GM20000 (cell line): ENCODE measurements at regions not wholly inside any gene's neighbourhood (a gene's known extent, or its start where the extent isn't known, plus 50 kb on each side); places are given as distances from the start of the nearest gene placed in this dataset.

Experiments
- DNase-seq: peaks from one replicate; pipeline ENCODE4 v3.0.0; 2012; ENCODE audit warnings: low spot score
- CTCF ChIP-seq: IDR thresholded peaks from 2 replicates; pipeline ENCODE4 v1.5.1; 2012; ENCODE audit warnings: mild to moderate bottlenecking, control low read depth; ENCODE audit errors: extremely low read depth, missing control alignments

GRCh38 chr5:44935871-44936270 is 127.1 kb downstream of the MRPS30 start:
- TF ChIP-seq CTCF, result no peak
- no peak for DNase-seq

- no peak for TF ChIP-seq CTCF
- DNase-seq, result no peak
Observed at GRCh38 chr5:44942524-44943001, 133.8 kb downstream of the MRPS30 start.

GRCh38 chr5:44943647-44944046 is 134.9 kb downstream of the MRPS30 start:
- TF ChIP-seq CTCF, result no peak
- no peak for DNase-seq

GRCh38 chr5:44945743-44946142 is 137.0 kb downstream of the MRPS30 start:
- TF ChIP-seq CTCF, result no peak

GRCh38 chr5:44949687-44950086 is 140.9 kb downstream of the MRPS30 start:
- no peak for DNase-seq
- no peak for TF ChIP-seq CTCF

More at GRCh38 chr5:44945743-44946142, 137.0 kb downstream of the MRPS30 start:
- DNase-seq, result no peak

- DNase-seq, result no peak
- TF ChIP-seq CTCF, result no peak
Observed at GRCh38 chr5:44951371-44951770, 142.6 kb downstream of the MRPS30 start.

GRCh38 chr5:44952376-44952775 is 143.6 kb downstream of the MRPS30 start:
- peak; percentile 12 for TF ChIP-seq CTCF
- DNase-seq, result peak; percentile 16
